OCI-LY7 (cell line): ENCODE measurements at regions not wholly inside any gene's neighbourhood (a gene's known extent, or its start where the extent isn't known, plus 50 kb on each side); places are given as distances from the start of the nearest gene placed in this dataset.

ENCODE experiments used
- BruUV-seq: library from RNA; stranded (reverse); fragments of 400-500 nt; replicated peaks from 2 replicates; lab custom pipeline; 2021; lab: Mats Ljungman, UMichigan
- CTCF ChIA-PET: fragments of 300-600 bp; sonication (Branson Sonifier 250); formaldehyde crosslinking; loops from one replicate; lab custom pipeline; 2022; ENCODE audit warnings: antibody characterized with exemption; ENCODE audit not compliant: unreplicated experiment; lab: Charles Lee
- POLR2A ChIA-PET: fragments of 300-600 bp; sonication (Branson Sonifier 250); formaldehyde crosslinking; loops from one replicate; lab custom pipeline; 2022; ENCODE audit warnings: antibody characterized with exemption; lab: Charles Lee
- DNase-seq: peaks from one replicate; pipeline ENCODE4 v3.0.0-alpha.2; 2015; ENCODE audit warnings: low spot score
- H2AFZ ChIP-seq: fragments of 200-600 bp; sonication (generic), shearing (Covaris generic); 2 replicates; pipeline ENCODE4 v1.6.1; 2014; ENCODE audit warnings: mild to moderate bottlenecking, antibody characterized with exemption, low read length, moderate library complexity
- H3K27ac ChIP-seq: fragments of 200-600 bp; sonication (generic); 2 replicates; pipeline ENCODE4 v1.5.1; 2014; ENCODE audit warnings: mixed run types, low read depth, mild to moderate bottlenecking, moderate library complexity, low read length, inconsistent platforms; ENCODE audit not compliant: poor library complexity, severe bottlenecking
- H3K36me3 ChIP-seq: fragments of 200-600 bp; sonication (generic); 2 replicates; pipeline ENCODE4 v1.6.1; 2014; ENCODE audit warnings: mild to moderate bottlenecking, antibody characterized with exemption, low read length, moderate library complexity, mixed read lengths; ENCODE audit not compliant: insufficient read depth
- H3K4me1 ChIP-seq: fragments of 200-600 bp; sonication (generic); 2 replicates; pipeline ENCODE4 v1.5.1; 2014; ENCODE audit warnings: mild to moderate bottlenecking, low read length; ENCODE audit not compliant: insufficient read depth, poor library complexity, severe bottlenecking
- H3K4me2 ChIP-seq: fragments of 200-600 bp; sonication (generic); 2 replicates; pipeline ENCODE4 v1.6.1; 2014; ENCODE audit warnings: mild to moderate bottlenecking, low read length
- H3K4me3 ChIP-seq: fragments of 200-600 bp; sonication (generic); 2 replicates; pipeline ENCODE4 v1.5.1; 2014; ENCODE audit warnings: mild to moderate bottlenecking, low read depth, low read length; ENCODE audit not compliant: poor library complexity, severe bottlenecking
- H3K79me2 ChIP-seq: fragments of 200-600 bp; sonication (generic); 2 replicates; pipeline ENCODE4 v1.6.1; 2016; ENCODE audit warnings: low read depth, mild to moderate bottlenecking, low read length, moderate library complexity, mixed read lengths; ENCODE audit not compliant: insufficient read depth
- H3K9me2 ChIP-seq: fragments of 200-600 bp; sonication (generic); 2 replicates; pipeline ENCODE4 v1.6.1; 2016; ENCODE audit warnings: mild to moderate bottlenecking, low read length, mixed read lengths; ENCODE audit not compliant: insufficient read depth
- H3K9me3 ChIP-seq: fragments of 200-600 bp; sonication (generic); 2 replicates; pipeline ENCODE4 v1.6.1; 2014; ENCODE audit warnings: mild to moderate bottlenecking, mixed run types, low read length, mixed read lengths
- H4K20me1 ChIP-seq: fragments of 200-600 bp; sonication (generic); 2 replicates; pipeline ENCODE4 v1.6.1; 2014; ENCODE audit warnings: mild to moderate bottlenecking, antibody characterized with exemption, low read length, moderate library complexity, mixed read lengths; ENCODE audit not compliant: insufficient read depth
- CTCF ChIP-seq: fragments of 200-600 bp; sonication (generic); conservative IDR thresholded peaks from 2 replicates; pipeline ENCODE4 v1.5.1; 2014; ENCODE audit warnings: mild to moderate bottlenecking, antibody characterized with exemption, low read length, moderate library complexity, mixed read lengths
- EZH2phosphoT487 ChIP-seq: fragments of 200-600 bp; sonication (generic); IDR thresholded peaks from 2 replicates; pipeline ENCODE4 v1.6.1; 2018; ENCODE audit warnings: low read depth, borderline replicate concordance, mild to moderate bottlenecking, mixed run types, antibody characterized with exemption, low read length, moderate library complexity, mixed read lengths
- intact Hi-C: fragments of 100-400 bp; cut with micrococcal nuclease; formaldehyde crosslinking; loops from one replicate; pipeline ENCODE4 v1.10.0; 2022; ENCODE audit not compliant: unreplicated experiment

DNA sequence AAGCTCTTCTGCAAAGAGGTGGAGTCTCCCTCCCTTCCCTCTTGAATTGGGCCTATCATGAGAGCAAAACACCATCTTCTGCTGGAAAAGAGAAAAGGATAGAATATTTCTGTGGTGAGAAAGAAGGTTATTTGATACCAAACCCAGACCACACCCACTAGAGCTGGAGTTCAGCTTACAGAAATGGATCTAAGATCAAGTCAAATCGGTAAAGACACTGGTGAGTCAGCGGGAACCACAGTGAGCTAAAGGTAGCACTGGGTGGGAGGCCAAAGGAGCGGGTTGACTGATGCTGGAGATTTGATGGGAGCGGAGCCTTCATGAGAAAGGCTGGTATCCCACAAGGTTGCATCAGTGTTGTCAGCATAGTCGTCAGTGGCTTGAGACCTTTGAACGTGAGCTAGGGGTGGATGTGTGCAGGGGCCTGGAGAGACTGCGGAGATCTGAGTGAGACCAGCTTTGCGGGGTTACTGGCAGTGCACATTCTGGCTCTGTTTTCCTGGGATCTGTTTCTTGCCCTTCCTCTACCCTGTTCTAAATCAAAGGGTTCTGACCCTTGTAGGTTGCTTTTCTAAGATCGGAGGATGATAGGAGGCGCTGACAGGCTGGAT is 106.4 kb upstream of the SCOC start:
- CTCF ChIA-PET = no interaction called here
- H3K9me2 ChIP-seq = no peaks in the 10 kb centered on the region
- no peak for DNase-seq

DNA sequence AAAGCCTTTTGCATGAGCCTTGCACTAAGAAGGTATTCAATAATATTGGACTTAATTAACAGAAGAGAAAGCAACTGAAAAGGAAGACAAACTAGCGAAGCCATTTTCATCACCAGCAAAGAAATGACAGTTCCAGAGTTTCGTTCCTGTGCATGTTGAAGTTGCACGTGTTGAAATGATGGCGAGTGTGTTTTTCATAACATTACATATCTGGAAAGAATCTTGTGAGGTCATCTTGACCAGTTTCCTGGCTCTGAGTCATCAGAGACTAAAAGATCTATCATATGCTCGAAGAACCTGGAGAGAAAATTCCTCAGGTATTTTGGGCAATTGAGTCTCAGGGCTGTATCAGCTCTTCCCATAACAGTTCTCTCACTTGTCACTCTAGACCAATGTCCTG is 106.2 kb upstream of the MAML3 start:
- no peak overlapping the region for H3K4me2 ChIP-seq
- no peak for TF ChIP-seq EZH2phosphoT487
- no peak for TF ChIP-seq CTCF
- POLR2A ChIA-PET = interaction anchor here (2.1 kb wide), 1 partner anchor 14 kb away, joined by 4 read pairs; no protein-coding TSS in a partner anchor

More for the DNA sequence above, 106.4 kb upstream of the SCOC start:
- H3K27ac ChIP-seq = no peak overlapping the region
- no peak for TF ChIP-seq CTCF
- no peak for TF ChIP-seq EZH2phosphoT487
- H3K9me3 ChIP-seq = no peaks in the 10 kb centered on the region
- no peaks in the 10 kb centered on the region for H3K79me2 ChIP-seq
- POLR2A ChIA-PET = no interaction called here
- no peaks in the 10 kb centered on the region for H4K20me1 ChIP-seq
- no peak overlapping the region for H2AFZ ChIP-seq
- no TSS peak for BruUV-seq
- H3K36me3 ChIP-seq = no peaks in the 10 kb centered on the region
- H3K4me3 ChIP-seq = no peak overlapping the region
- intact Hi-C loops = no loop called here
- no peaks in the 10 kb centered on the region for H3K4me1 ChIP-seq
- no peak overlapping the region for H3K4me2 ChIP-seq

DNA sequence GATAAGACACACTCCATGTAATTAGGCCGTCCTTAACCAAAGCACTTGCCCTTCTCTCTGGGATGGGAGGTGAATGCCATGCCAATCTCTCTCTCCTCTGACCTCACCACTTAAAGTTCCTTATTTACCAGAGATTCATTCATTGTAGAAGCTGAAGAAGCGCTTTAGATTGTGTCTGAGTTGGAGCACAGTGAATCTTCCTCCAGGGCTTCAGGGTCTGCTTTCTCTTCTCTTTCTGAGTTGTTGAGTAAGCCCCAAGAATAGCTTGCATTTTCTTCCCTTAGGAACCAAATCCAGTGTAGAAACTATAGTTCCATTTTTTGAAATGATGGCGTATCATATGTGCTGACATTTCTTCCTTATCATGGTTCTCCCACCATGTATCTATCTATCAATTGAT is 104.5 kb upstream of the MAML3 start:
- BruUV-seq = no TSS peak
- H3K9me3 ChIP-seq = no peaks in the 10 kb centered on the region
- no peak for TF ChIP-seq CTCF
- no peak for TF ChIP-seq EZH2phosphoT487

More for the DNA sequence above, 106.2 kb upstream of the MAML3 start:
- intact Hi-C loops = no loop called here
- Histone ChIP-seq H3K27ac (no peak overlapping the region), H3K79me2 (no peaks in the 10 kb centered on the region), H3K4me3 (no peak overlapping the region), H2AFZ (no peak overlapping the region), H3K36me3 (no peaks in the 10 kb centered on the region), H3K9me2 (no peaks in the 10 kb centered on the region), H3K9me3 (no peaks in the 10 kb centered on the region), H3K4me1 (no peaks in the 10 kb centered on the region), H4K20me1 (no peaks in the 10 kb centered on the region)
- BruUV-seq = no TSS peak
- CTCF ChIA-PET = no interaction called here
- no peak for DNase-seq

More for the DNA sequence above, 104.5 kb upstream of the MAML3 start:
- DNase-seq = no peak
- POLR2A ChIA-PET = no interaction called here
- H3K9me2 ChIP-seq = no peaks in the 10 kb centered on the region
- no peaks in the 10 kb centered on the region for H4K20me1 ChIP-seq
- CTCF ChIA-PET = no interaction called here
- no peak overlapping the region for H2AFZ ChIP-seq
- no peak overlapping the region for H3K27ac ChIP-seq
- H3K4me2 ChIP-seq = no peak overlapping the region
- H3K79me2 ChIP-seq = no peaks in the 10 kb centered on the region
- H3K4me1 ChIP-seq = no peaks in the 10 kb centered on the region
- no peak overlapping the region for H3K4me3 ChIP-seq
- intact Hi-C loops = loop anchor here (10.0 kb wide), 1 partner anchor 524 kb away; no protein-coding TSS in a partner anchor
- H3K36me3 ChIP-seq = no peaks in the 10 kb centered on the region
